ENCODE measurements at regions not wholly inside any gene's neighbourhood (a gene's known extent, or its start where the extent isn't known, plus 50 kb on each side); places are given as distances from the start of the nearest gene placed in this dataset.

- Histone ChIP-seq H3K23me2 (ENCODE audit: insufficient read length, low read depth, low read length, poor library complexity, severe bottlenecking) (no peaks in the 10 kb centered on the region), H4K5ac (ENCODE audit: insufficient read length, low read depth, low read length) (no peak overlapping the region), H3K27me3 (ENCODE audit: insufficient read depth, low read length) (no peaks in the 10 kb centered on the region), H2AK5ac (ENCODE audit: insufficient read length, low read length) (no peak overlapping the region), H3K9ac (ENCODE audit: extremely low read depth, insufficient read length, low read length) (no peak overlapping the region), H2BK5ac (ENCODE audit: insufficient read length, low read length) (no peak overlapping the region), H2BK120ac (ENCODE audit: low read depth, low read length, poor library complexity, severe bottlenecking) (no peak overlapping the region), H3T11ph (ENCODE audit: low read length) (no peak overlapping the region), H3K4me2 (ENCODE audit: insufficient read depth, insufficient read length, low read length) (no peak overlapping the region), H4K91ac (ENCODE audit: insufficient read length, low read depth, low read length) (no peak overlapping the region), H2BK15ac (ENCODE audit: low read depth, low read length) (no peak overlapping the region), H3K27ac (ENCODE audit: insufficient read length, low read depth, low read length) (no peak overlapping the region), H2BK12ac (ENCODE audit: insufficient read length, low read depth, low read length) (no peak overlapping the region), H3K18ac (ENCODE audit: insufficient read length, low read depth, low read length) (no peak overlapping the region), H3K14ac (ENCODE audit: insufficient read depth, low read length) (no peak overlapping the region), H4K8ac (replicated peaks; ENCODE audit: insufficient read length, low read depth, low read length) (no peak overlapping the region), H2AFZ (ENCODE audit: low read length) (no peak overlapping the region), H3K79me1 (ENCODE audit: insufficient read depth, low read depth, low read length, poor library complexity, severe bottlenecking) (no peaks in the 10 kb centered on the region), H3K9me3 (ENCODE audit: control insufficient read depth, low read depth, low read length) (no peaks in the 10 kb centered on the region), H4K20me1 (ENCODE audit: control insufficient read depth, insufficient read depth, insufficient read length) (no peaks in the 10 kb centered on the region), H2BK20ac (ENCODE audit: low read depth, low read length, poor library complexity, severe bottlenecking) (no peak overlapping the region), H3K56ac (ENCODE audit: insufficient read length, low read depth, low read length) (no peak overlapping the region), H3K79me2 (ENCODE audit: insufficient read depth, low read length) (no peaks in the 10 kb centered on the region), H3K4me1 (ENCODE audit: insufficient read depth, low read length) (no peaks in the 10 kb centered on the region), H3K23ac (ENCODE audit: insufficient read length, low read depth, low read length) (no peak overlapping the region), H3K4ac (ENCODE audit: low read depth, low read length) (no peak overlapping the region)
- TF ChIP-seq CTCF (conservative IDR thresholded peaks at IDR 0.05): no peak
- Mint-ChIP-seq H3K36me3 (ENCODE audit: insufficient read depth in 1 of 3, low read depth in 3 of 3) (no peaks in the 10 kb centered on the region), H3K9me3 (no peaks in the 10 kb centered on the region), H3K4me1 (peaks cover 0 to 5% of the 10 kb centered on the region in 2 experiments; a peak in 3 of 4 replicates), H3K4me3 (no peak overlapping the region), H3K27me3 (ENCODE audit: low read depth) (no peaks in the 10 kb centered on the region), H3K27ac (no peak overlapping the region)
- WGBS (ENCODE audit: extremely low coverage, insufficient read length, low lambda C conversion rate): no CpG with 5 or more reads among the region's 3 CpGs
- no peak for DNase-seq
Observed at GRCh38 chr4:115430024-115430423, 316.6 kb upstream of the NDST4 start.
